AG10803 (cell line): ENCODE measurements at regions not wholly inside any gene's neighbourhood (a gene's known extent, or its start where the extent isn't known, plus 50 kb on each side); places are given as distances from the start of the nearest gene placed in this dataset.

Experiments used
- DNase-seq: peaks from one replicate; pipeline ENCODE4 v3.0.0; 2010; ENCODE audit warnings: low read depth
- H3K4me3 ChIP-seq: 2 replicates; pipeline ENCODE4 v1.5.1; 2011; ENCODE audit warnings: mild to moderate bottlenecking, low read length, control low read depth
- TF ChIP-seq, protein P1 (sequence below): conservative IDR thresholded peaks from 2 replicates; pipeline ENCODE4 v1.5.1; 2011; ENCODE audit warnings: mild to moderate bottlenecking, low read length, control low read depth, inconsistent platforms

DNA sequence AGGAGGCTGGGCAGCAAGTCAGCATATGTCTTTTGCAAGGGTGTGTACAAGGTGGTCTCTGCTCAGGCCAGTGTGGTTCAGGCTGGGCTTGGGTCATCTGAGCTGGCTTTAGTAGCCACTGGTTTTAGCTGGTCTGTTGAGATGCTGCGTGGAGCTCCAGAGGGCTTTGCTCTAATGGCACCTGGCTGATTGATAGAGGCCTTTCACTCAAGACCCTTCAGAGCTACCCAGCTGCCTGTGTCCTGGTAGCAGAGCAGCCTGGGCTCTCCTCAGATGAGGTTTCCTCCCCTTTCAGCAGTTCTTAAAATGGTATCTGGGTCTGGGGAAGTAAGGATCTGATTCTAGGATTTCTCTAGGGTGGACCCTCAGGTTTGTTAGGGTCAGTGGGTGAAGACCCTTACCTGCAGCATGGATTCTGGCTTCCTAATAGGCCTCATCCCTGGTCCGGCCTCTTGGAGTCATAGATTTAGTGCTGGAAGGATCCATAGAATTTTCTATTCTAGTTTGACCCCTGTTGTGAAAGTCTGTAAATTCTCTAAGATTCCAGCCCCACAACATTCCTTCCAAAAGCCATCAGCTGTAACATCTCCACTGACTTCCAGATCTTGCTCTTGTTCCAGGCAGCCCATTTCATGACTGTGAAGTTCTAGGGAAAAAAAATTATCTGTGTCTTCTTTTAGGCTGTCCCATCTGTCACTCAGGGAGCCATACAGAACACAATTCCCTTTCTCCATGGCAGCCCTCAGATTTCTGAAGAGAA, 190.2 kb upstream of the ZBED5 start:
- DNase-seq: no peak
- no peak overlapping the region for H3K4me3 ChIP-seq
- TF ChIP-seq, protein P1, sequence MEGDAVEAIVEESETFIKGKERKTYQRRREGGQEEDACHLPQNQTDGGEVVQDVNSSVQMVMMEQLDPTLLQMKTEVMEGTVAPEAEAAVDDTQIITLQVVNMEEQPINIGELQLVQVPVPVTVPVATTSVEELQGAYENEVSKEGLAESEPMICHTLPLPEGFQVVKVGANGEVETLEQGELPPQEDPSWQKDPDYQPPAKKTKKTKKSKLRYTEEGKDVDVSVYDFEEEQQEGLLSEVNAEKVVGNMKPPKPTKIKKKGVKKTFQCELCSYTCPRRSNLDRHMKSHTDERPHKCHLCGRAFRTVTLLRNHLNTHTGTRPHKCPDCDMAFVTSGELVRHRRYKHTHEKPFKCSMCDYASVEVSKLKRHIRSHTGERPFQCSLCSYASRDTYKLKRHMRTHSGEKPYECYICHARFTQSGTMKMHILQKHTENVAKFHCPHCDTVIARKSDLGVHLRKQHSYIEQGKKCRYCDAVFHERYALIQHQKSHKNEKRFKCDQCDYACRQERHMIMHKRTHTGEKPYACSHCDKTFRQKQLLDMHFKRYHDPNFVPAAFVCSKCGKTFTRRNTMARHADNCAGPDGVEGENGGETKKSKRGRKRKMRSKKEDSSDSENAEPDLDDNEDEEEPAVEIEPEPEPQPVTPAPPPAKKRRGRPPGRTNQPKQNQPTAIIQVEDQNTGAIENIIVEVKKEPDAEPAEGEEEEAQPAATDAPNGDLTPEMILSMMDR: no peak

DNA sequence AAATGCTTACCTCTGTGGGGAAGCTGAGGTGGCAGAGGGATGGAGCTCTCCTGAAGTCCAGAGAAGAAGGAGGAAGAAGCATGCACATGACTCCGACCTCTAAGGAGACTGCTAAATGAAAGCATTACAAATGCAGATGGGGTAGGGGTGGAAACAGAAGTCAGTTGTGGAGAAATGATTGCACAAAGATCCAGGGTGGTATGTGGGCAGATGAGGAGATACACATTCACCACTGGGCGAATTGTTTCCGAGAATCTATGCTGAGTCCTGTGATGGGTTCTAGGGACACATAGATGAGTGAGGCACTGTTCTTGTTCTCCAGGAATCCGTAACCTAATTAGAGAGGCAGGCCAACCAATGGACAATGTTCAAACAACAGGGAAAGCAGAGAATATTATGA, 188.9 kb upstream of the ZBED5 start:
- no peak for DNase-seq
- H3K4me3 ChIP-seq: no peak overlapping the region
- TF ChIP-seq, protein P1: no peak

DNA sequence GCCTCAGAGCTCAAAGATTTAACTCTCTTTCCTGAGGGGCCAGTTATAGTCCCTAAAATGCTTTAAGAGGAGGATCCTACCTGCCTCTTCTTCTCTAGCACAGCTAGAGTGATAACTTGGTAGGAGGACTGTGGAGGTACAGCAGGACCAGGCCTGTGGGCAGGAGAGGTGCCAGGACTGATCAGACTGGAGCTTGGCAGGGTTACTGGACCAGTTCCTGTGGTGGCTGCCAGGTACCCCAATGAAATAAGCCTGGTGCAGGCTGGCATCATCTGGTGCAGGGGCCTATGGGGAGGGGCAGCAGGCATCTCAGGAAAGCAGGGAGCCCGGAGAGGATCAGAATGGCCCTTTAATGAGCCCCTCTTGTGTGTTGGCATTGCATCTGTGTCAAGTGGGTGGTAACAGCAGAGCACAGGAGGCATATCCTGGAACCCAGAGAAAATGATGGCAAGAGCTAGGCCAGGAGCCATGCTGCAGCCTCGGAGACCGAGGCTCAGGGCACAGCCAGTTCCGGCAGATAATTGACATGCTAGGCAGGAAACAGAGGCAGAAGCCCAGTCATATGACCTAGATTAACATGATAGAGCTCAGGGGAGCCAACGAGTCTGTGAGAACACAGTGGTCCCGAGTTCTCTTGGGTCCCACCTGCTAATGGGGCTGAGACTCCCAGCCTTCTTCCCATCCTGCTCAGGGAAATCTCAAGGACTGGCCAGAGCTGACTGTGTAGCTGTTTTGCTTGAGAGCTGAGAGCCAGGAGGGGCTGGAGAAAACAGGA, 187.5 kb upstream of the ZBED5 start:
- no peak overlapping the region for H3K4me3 ChIP-seq
- TF ChIP-seq, protein P1: no peak
- DNase-seq: no peak

DNA sequence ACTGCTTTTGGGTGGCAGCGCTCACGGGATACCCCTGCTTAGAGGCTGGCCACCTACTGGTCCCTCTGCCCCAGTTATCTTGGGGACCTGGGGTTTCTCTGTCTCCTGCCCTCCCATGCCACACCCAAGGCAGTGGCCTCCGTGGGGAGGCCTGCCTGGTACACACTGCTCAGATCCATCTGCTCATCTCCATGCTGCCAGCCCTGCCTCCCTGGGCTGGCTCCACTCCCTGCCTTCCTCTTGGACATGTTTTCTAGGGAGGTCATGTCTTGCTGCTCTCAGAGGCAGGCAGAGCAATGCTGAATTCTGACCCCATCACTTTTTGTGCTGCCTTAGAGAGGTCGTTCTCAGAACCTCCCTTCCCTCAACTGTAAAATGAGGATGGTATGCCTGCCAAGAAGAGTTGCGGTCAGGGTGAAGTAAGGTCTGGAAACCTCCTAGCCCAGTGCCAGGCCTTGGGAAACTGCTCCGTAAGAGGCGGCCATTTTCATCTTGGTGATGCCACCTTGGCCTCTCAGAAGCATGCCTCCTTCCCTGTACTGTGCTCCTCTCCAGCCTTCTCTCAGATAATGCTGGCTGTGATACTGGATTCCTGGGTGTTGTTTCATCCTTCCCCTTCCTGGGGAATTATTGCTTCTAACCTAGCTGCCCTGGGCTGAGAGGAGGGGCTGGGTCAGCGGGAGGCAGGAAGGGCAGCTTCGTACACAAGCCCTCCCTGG, 186.4 kb upstream of the ZBED5 start:
- TF ChIP-seq, protein P1: no peak
- DNase-seq: no peak
- no peak overlapping the region for H3K4me3 ChIP-seq

DNA sequence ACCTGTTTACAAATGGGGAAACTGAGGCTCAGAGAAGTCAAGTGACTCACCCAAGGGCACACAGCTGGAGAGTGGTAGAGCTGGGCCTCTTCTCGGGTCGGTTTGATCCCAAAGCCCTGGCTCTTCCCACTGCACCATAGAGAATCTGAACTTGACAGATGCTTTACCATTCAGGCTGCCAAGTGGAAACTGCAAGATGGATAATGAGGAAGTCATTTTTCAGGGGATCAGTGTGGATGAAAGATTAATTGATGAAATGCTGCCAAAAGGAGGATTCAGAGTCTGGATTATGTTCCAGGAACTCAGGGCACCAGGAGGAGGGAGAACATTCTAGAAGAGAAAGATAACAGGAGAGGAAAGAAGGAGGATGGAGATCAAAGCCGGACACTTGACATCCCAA, 185.9 kb upstream of the ZBED5 start:
- no peak overlapping the region for H3K4me3 ChIP-seq
- TF ChIP-seq, protein P1: no peak
- no peak for DNase-seq

DNA sequence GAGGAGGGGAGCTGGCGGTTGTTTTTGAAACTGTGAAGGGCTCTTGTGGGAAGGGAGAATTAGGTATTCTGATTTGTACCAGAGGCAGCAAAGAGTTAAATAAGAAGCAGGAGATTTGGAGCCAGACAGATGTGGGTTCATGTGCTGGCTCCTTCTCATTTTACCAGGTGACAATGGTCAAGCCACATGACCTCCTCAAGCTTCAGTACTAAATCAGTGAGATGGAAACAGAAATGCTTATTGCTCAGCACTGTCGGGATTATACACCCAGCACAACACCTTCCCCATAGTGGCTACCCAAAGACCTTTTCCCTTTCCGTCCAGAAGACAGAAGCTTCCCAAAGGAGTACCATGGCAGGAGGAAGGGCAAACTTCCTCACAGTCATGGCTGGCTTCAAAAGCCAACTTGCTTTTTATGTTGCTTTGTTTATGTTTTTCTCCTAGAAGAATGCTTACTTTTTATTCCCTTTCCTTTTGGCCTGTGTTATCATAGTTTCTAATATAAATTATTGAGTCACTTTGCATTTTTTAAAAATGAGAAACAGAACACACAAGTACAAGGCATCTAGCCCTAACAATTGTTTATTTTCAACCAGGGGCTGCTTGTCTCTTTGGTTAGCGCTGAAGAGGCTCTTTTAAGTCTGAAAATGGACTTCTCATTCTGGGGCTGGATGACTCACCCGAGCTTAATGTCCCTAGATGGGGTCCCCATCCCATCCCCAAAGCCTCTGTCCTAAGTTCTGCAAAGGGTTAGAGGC, 181.5 kb upstream of the ZBED5 start:
- TF ChIP-seq, protein P1: no peak
- DNase-seq: no peak
- H3K4me3 ChIP-seq: no peak overlapping the region
